Suppressor macrophage treated with lipopolysaccharide for 4 hours (primary cell): ENCODE measurements at regions not wholly inside any gene's neighbourhood (a gene's known extent, or its start where the extent isn't known, plus 50 kb on each side); places are given as distances from the start of the nearest gene placed in this dataset.
"Not testable (repeated sequence)": the region's sequence is repeated elsewhere in the genome, so short reads cannot be mapped to it uniquely, and the experiment has no call there.

Experiments
- DNase-seq: peaks from one replicate; pipeline ENCODE4 v3.0.0-alpha.2; 2020

GRCh38 chr16:60646631-60647030, 1389.6 kb downstream of the CDH8 start:
- no peak for DNase-seq

- no peak for DNase-seq
These were observed 1390.7 kb downstream of the CDH8 start for GRCh38 chr16:60645541-60645940.

GRCh38 chr16:60642956-60643355, 1393.3 kb downstream of the CDH8 start:
- no peak for DNase-seq

GRCh38 chr16:60641067-60641665, 1395.1 kb downstream of the CDH8 start:
- DNase-seq: no peak

GRCh38 chr16:60640038-60640437, 1396.2 kb downstream of the CDH8 start:
- no peak for DNase-seq

- DNase-seq: not testable (repeated sequence)
These were observed 1399.6 kb downstream of the CDH8 start for GRCh38 chr16:60636636-60637035.

- no peak for DNase-seq
These were observed 1400.1 kb downstream of the CDH8 start for GRCh38 chr16:60636117-60636516.

- DNase-seq: no peak
These were observed 1400.7 kb downstream of the CDH8 start for GRCh38 chr16:60635548-60635947.

GRCh38 chr16:60611844-60612243, 1424.4 kb downstream of the CDH8 start:
- DNase-seq: no peak

GRCh38 chr16:60608971-60609370, 1427.3 kb downstream of the CDH8 start:
- DNase-seq: no peak

GRCh38 chr16:60605652-60606051, 1430.6 kb downstream of the CDH8 start:
- DNase-seq: not testable (repeated sequence)

GRCh38 chr16:60605176-60605575, 1431.1 kb downstream of the CDH8 start:
- no peak for DNase-seq

- DNase-seq: no peak
These were observed 1449.7 kb downstream of the CDH8 start for GRCh38 chr16:60586493-60586892.

GRCh38 chr16:60582528-60582927, 1453.7 kb downstream of the CDH8 start:
- DNase-seq: no peak

GRCh38 chr16:60566901-60567300, 1469.3 kb downstream of the CDH8 start:
- DNase-seq: no peak

- DNase-seq: no peak
These were observed 1471.7 kb downstream of the CDH8 start for GRCh38 chr16:60564588-60564987.

- DNase-seq: no peak
These were observed 1473.1 kb downstream of the CDH8 start for GRCh38 chr16:60563166-60563565.

GRCh38 chr16:60558936-60559335, 1477.3 kb downstream of the CDH8 start:
- no peak for DNase-seq

- DNase-seq: no peak
These were observed 1483.0 kb downstream of the CDH8 start for GRCh38 chr16:60553090-60553757.

- DNase-seq: no peak
These were observed 1494.7 kb downstream of the CDH8 start for GRCh38 chr16:60541535-60541934.

- no peak for DNase-seq
These were observed 1525.3 kb downstream of the CDH8 start for GRCh38 chr16:60510941-60511340.

- no peak for DNase-seq
These were observed 1526.0 kb downstream of the CDH8 start for GRCh38 chr16:60510208-60510607.

- no peak for DNase-seq
These were observed 1545.0 kb downstream of the CDH8 start for GRCh38 chr16:60491273-60491672.

- no peak for DNase-seq
These were observed 1550.3 kb downstream of the CDH8 start for GRCh38 chr16:60485872-60486489.

GRCh38 chr16:60484901-60485300, 1551.3 kb downstream of the CDH8 start:
- no peak for DNase-seq
